GM12878 (cell line): ENCODE measurements at regions not wholly inside any gene's neighbourhood (a gene's known extent, or its start where the extent isn't known, plus 50 kb on each side); places are given as distances from the start of the nearest gene placed in this dataset.

Source experiments
- ATAC-seq: fragments of 200-7000 bp; cut with Tn5 transposase; 3 replicates; pipeline ENCODE4 v1.9.1; 2020; ENCODE audit warnings: mild to moderate bottlenecking, moderate library complexity
- BruUV-seq: library from RNA; stranded (reverse); fragments of 400-500 nt; replicated peaks from 2 replicates; lab custom pipeline; 2021; lab: Mats Ljungman, UMichigan
- CTCF ChIA-PET: fragments of 300-600 bp; sonication (Branson Sonifier 250); formaldehyde crosslinking; extraction: SDS; loops from one replicate; lab custom pipeline; 2021; ENCODE audit warnings: inconsistent platforms; lab: Yijun Ruan, JAX
- POLR2A ChIA-PET: fragments of 350-600 bp; formaldehyde crosslinking; extraction: SDS; loops from one replicate; lab custom pipeline; 2021; ENCODE audit warnings: inconsistent platforms; lab: Charles Lee
- RAD21 ChIA-PET: fragments of 300-600 bp; sonication (Branson Sonifier 250); formaldehyde crosslinking; loops from one replicate; lab custom pipeline; 2023; ENCODE audit warnings: antibody characterized with exemption; ENCODE audit not compliant: unreplicated experiment; lab: Charles Lee
- SMC1A ChIA-PET: fragments of 300-600 bp; sonication (Branson Sonifier 250); formaldehyde crosslinking; loops from one replicate; lab custom pipeline; 2023; ENCODE audit not compliant: unreplicated experiment, uncharacterized antibody; lab: Charles Lee
- DNase-seq: peaks from one replicate; pipeline ENCODE4 v3.0.0-alpha.2; 2011; ENCODE audit warnings: low read depth, low spot score
- FAIRE-seq: peaks from 3 replicates; lab custom pipeline; 2011; peaks lifted over from hg19 to GRCh38; lab: Jason Lieb, UNC
- H2AFZ ChIP-seq: 2 replicates; pipeline ENCODE4 v1.6.0; 2011; ENCODE audit warnings: low read depth, low read length, control low read depth; ENCODE audit not compliant: control insufficient read depth
- H3K27ac ChIP-seq: 2 replicates; pipeline ENCODE4 v1.5.1; 2011; ENCODE audit warnings: control low read depth; ENCODE audit not compliant: control insufficient read depth, insufficient read depth
- H3K27me3 ChIP-seq, 2 experiments: replicated peaks in 1 of 2; 2 replicates each; pipeline versions ENCODE4 v1.6.0 to v1.6.1; 2011; ENCODE audit warnings: low read length in 1 of 2; ENCODE audit not compliant: control insufficient read depth in 2 of 2, insufficient read depth in 2 of 2
- H3K36me3 ChIP-seq, 2 experiments: 2 replicates each; pipeline ENCODE4 v1.5.1; 2011; ENCODE audit warnings: low read length in 1 of 2; ENCODE audit not compliant: control insufficient read depth in 2 of 2, insufficient read depth in 2 of 2
- H3K4me1 ChIP-seq: 2 replicates; pipeline ENCODE4 v1.6.1; 2011; ENCODE audit warnings: mild to moderate bottlenecking, low read length, moderate library complexity, mixed read lengths; ENCODE audit not compliant: control insufficient read depth, insufficient read depth
- H3K4me2 ChIP-seq: 2 replicates; pipeline ENCODE4 v1.6.0; 2011; ENCODE audit warnings: control low read depth; ENCODE audit not compliant: control insufficient read depth, insufficient read depth
- H3K4me3 ChIP-seq: fragments of 200-600 bp; sonication (generic); 2 replicates; pipeline ENCODE4 v1.5.1; 2016
- H3K79me2 ChIP-seq: 2 replicates; pipeline ENCODE4 v1.6.0; 2011; ENCODE audit warnings: low read length; ENCODE audit not compliant: control insufficient read depth, insufficient read depth
- H3K9ac ChIP-seq: 2 replicates; pipeline ENCODE4 v1.8.0; 2011; ENCODE audit warnings: low read length, control low read depth, mixed read lengths; ENCODE audit not compliant: control insufficient read depth, insufficient read depth
- H3K9me3 ChIP-seq: replicated peaks from 3 replicates; pipeline ENCODE4 v1.5.1; 2011; ENCODE audit warnings: mild to moderate bottlenecking, low read length; ENCODE audit not compliant: control insufficient read depth, insufficient read depth
- H4K20me1 ChIP-seq: 2 replicates; pipeline ENCODE4 v1.6.0; 2011; ENCODE audit not compliant: control insufficient read depth, insufficient read depth
- BMI1 ChIP-seq: fragments of 450-650 bp; IDR thresholded peaks from 2 replicates; pipeline ENCODE4 v1.6.1; 2016; ENCODE audit warnings: mild to moderate bottlenecking, moderate library complexity, borderline replicate concordance
- CHD2 ChIP-seq: IDR thresholded peaks from 2 replicates; pipeline ENCODE4 v1.6.1; 2011; ENCODE audit warnings: low read depth, low read length, improper control_type of control experiment, borderline replicate concordance
- EGR1 ChIP-seq, 2 experiments: IDR thresholded peaks; 1 replicate in 1 of 2; 2 replicates in 1 of 2; pipeline ENCODE4 v1.6.1; 2011 to 2012; ENCODE audit warnings: low read depth in 2 of 2, low read length in 2 of 2, borderline replicate concordance in 1 of 2, mild to moderate bottlenecking in 1 of 2, moderate library complexity in 1 of 2
- ESRRA ChIP-seq: IDR thresholded peaks from 2 replicates; pipeline ENCODE4 v1.6.1; 2012; ENCODE audit warnings: mild to moderate bottlenecking, low read length, improper control_type of control experiment
- EZH2 ChIP-seq: IDR thresholded peaks from 2 replicates; pipeline ENCODE4 v1.6.1; 2012; ENCODE audit warnings: low read depth, mild to moderate bottlenecking, control low read depth, inconsistent platforms, low read length, borderline replicate concordance; ENCODE audit not compliant: control insufficient read depth
- SMARCA5 ChIP-seq: fragments of 450-650 bp; IDR thresholded peaks from 2 replicates; pipeline ENCODE4 v1.6.1; 2017; ENCODE audit warnings: mild to moderate bottlenecking
- SREBF2 ChIP-seq: IDR thresholded peaks from 2 replicates; pipeline ENCODE4 v1.6.1; 2012; ENCODE audit warnings: mild to moderate bottlenecking, low read length
- ZBED1 ChIP-seq: IDR thresholded peaks from 2 replicates; pipeline ENCODE4 v1.6.1; 2016; ENCODE audit warnings: borderline replicate concordance
- ZBTB4 ChIP-seq: fragments of 450-650 bp; formaldehyde crosslinking; IDR thresholded peaks from 2 replicates; pipeline ENCODE4 v1.4.0; 2022; ENCODE audit warnings: mild to moderate bottlenecking, moderate library complexity
- ZNF622 ChIP-seq: fragments of 450-650 bp; IDR thresholded peaks from 2 replicates; pipeline ENCODE4 v1.6.1; 2017; ENCODE audit warnings: mild to moderate bottlenecking, inconsistent platforms
- WGBS: methylation state at CpG from one replicate; pipeline ENCODE4 v1.1.6; 2016; ENCODE audit warnings: low lambda C conversion rate; ENCODE audit not compliant: insufficient replicate concordance, insufficient coverage; ENCODE audit errors: missing lambda C conversion rate; 5-methylcytosine and 5-hydroxymethylcytosine counted together
- in situ Hi-C: fragments of 300-500 bp; cut with MboI; formaldehyde crosslinking; loops from 9 replicates; pipeline ENCODE4 v1.14.3; 2018; ENCODE audit warnings: mixed read lengths
- intact Hi-C: fragments of 100-400 bp; cut with micrococcal nuclease; formaldehyde crosslinking; loops from one replicate; pipeline ENCODE4 v1.14.2; 2022; ENCODE audit not compliant: unreplicated experiment
- TF ChIP-seq, protein P1 (sequence below): fragments of 450-650 bp; IDR thresholded peaks from 2 replicates; pipeline ENCODE4 v1.6.1; 2017; ENCODE audit warnings: low read depth, mild to moderate bottlenecking, moderate library complexity
- TF ChIP-seq, protein P2 (sequence below): fragments of 450-650 bp; IDR thresholded peaks from 2 replicates; pipeline ENCODE4 v1.6.1; 2018; ENCODE audit warnings: borderline replicate concordance, mild to moderate bottlenecking; ENCODE audit not compliant: partially characterized antibody

GRCh38 chr6:148157841-148158240, 184.8 kb upstream of the SASH1 start (continued):
- TF ChIP-seq, protein P1, sequence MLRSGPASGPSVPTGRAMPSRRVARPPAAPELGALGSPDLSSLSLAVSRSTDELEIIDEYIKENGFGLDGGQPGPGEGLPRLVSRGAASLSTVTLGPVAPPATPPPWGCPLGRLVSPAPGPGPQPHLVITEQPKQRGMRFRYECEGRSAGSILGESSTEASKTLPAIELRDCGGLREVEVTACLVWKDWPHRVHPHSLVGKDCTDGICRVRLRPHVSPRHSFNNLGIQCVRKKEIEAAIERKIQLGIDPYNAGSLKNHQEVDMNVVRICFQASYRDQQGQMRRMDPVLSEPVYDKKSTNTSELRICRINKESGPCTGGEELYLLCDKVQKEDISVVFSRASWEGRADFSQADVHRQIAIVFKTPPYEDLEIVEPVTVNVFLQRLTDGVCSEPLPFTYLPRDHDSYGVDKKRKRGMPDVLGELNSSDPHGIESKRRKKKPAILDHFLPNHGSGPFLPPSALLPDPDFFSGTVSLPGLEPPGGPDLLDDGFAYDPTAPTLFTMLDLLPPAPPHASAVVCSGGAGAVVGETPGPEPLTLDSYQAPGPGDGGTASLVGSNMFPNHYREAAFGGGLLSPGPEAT, result no peak
- TF ChIP-seq BMI1 (no peak), SREBF2 (no peak), ESRRA (no peak), ZBED1 (no peak)

DNA sequence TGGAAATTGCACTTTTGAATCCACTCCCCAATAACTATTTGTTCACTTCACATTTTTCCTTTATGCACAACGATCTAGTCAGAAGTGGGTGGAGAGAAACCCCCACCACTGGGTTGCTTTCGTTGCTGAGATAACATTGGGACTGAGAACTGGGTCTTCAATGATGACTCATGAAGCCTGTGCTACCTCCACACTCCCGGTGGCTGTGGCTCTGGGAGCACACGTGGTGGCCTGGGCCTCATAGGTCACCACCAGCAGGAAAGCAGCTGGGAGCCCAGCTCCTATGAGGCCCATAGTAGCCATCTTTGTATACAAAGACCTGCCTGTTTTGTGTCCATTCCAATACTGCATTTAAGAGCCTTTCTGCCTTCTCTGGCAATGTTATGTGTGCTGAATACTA, 178.0 kb upstream of the SASH1 start:
- no peak overlapping the region for H3K4me3 ChIP-seq
- WGBS, result 13% methylated on average over 4 of the region's 4 CpGs
- in situ Hi-C loops, result loop anchor here (10.0 kb wide), 2 partner anchors 660 to 1310 kb away; partner anchors contain the start of gene SAMD5
- no peak for TF ChIP-seq SMARCA5
- no peak for TF ChIP-seq ZBTB4
- TF ChIP-seq ZNF622, result no peak
- TF ChIP-seq, protein P2, sequence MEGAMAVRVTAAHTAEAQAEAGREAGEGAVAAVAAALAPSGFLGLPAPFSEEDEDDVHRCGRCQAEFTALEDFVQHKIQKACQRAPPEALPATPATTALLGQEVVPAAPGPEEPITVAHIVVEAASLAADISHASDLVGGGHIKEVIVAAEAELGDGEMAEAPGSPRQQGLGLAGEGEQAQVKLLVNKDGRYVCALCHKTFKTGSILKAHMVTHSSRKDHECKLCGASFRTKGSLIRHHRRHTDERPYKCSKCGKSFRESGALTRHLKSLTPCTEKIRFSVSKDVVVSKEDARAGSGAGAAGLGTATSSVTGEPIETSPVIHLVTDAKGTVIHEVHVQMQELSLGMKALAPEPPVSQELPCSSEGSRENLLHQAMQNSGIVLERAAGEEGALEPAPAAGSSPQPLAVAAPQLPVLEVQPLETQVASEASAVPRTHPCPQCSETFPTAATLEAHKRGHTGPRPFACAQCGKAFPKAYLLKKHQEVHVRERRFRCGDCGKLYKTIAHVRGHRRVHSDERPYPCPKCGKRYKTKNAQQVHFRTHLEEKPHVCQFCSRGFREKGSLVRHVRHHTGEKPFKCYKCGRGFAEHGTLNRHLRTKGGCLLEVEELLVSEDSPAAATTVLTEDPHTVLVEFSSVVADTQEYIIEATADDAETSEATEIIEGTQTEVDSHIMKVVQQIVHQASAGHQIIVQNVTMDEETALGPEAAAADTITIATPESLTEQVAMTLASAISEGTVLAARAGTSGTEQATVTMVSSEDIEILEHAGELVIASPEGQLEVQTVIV, result no peak
- TF ChIP-seq CHD2, result no peak
- no peak for TF ChIP-seq EGR1 (IDR thresholded peaks at IDR 0.05; ENCODE audit: borderline replicate concordance in 1 of 2, low read depth in 2 of 2, low read length in 2 of 2)
- TF ChIP-seq EZH2, result no peak
- TF ChIP-seq, all 136 proteins: peak for 0
- Histone ChIP-seq H3K4me2 (no peak overlapping the region), H3K36me3 (no peaks in the 10 kb centered on the region), H3K9ac (no peak overlapping the region), H2AFZ (no peak overlapping the region), H3K27me3 (no peaks in the 10 kb centered on the region), H3K4me1 (no peaks in the 10 kb centered on the region), H3K79me2 (no peaks in the 10 kb centered on the region), H3K27ac (no peak overlapping the region), H4K20me1 (no peaks in the 10 kb centered on the region), H3K9me3 (no peaks in the 10 kb centered on the region)
- ChIA-PET POLR2A (no interaction called here), CTCF (interaction anchor here (0.8 to 2.3 kb wide), 6 partner anchors 11 to 771 kb away, joined by 3 to 18 read pairs (median 6); no protein-coding TSS in a partner anchor), RAD21 (interaction anchor here (0.7 kb wide), 1 partner anchor 22 kb away, joined by 3 read pairs; no protein-coding TSS in a partner anchor), SMC1A (interaction anchor here (0.9 to 1.6 kb wide), 2 partner anchors 19 to 114 kb away, joined by 3 to 5 read pairs; no protein-coding TSS in a partner anchor)
- DNase-seq (no peak), FAIRE-seq (no peak), ATAC-seq (no peak)
- intact Hi-C loops, result loop anchor here (5.0 kb wide), 1 partner anchor 1307 kb away; no protein-coding TSS in a partner anchor
- BruUV-seq, result no TSS peak
